ENCODE measurements at regions not wholly inside any gene's neighbourhood (a gene's known extent, or its start where the extent isn't known, plus 50 kb on each side); places are given as distances from the start of the nearest gene placed in this dataset.
A peak's percentile ranks its signal among the peaks of the same experiment; 100 is the strongest.

DNA sequence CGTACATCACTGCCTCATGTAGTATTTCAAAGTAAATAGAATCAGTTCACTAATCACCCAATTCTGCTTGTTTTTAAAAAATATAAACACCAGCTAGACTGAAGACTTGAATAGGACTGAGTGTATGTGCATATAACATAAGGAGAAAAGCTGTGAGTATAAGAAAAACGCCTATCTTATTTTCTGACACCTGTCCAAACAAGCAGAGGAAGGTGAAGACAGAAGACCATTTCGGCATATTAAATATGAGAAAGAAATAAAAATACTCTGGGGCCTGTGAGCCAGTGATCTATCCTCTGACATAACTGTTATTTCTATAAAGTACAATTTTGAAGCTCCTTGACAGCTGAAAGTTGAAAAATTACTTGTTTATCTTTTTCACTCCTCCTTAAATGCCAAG lies 111.3 kb upstream of the EEA1 start:
- peaks cover 28% of the 10 kb centered on the region for H3K36me3 Mint-ChIP-seq (ENCODE audit: insufficient read depth, unreplicated experiment)
- no peak overlapping the region for H3K4me3 Mint-ChIP-seq (ENCODE audit: unreplicated experiment)
- Histone ChIP-seq H3K4me1 (peaks cover 46% of the 10 kb centered on the region), H3K4me3 (ENCODE audit: low read depth, low read length) (no peak overlapping the region), H3K9me3 (peaks cover 22% of the 10 kb centered on the region), H3K27me3 (replicated peaks; ENCODE audit: control insufficient read depth, insufficient read depth, low read length) (no peaks in the 10 kb centered on the region), H3K36me3 (ENCODE audit: control insufficient read depth, insufficient read depth, low read length) (no peaks in the 10 kb centered on the region)
- no peak for DNase-seq
- ChIA-PET CTCF (interaction anchor here (1.1 kb wide), 1 partner anchor 87 kb away, joined by 3 read pairs; no protein-coding TSS in a partner anchor), POLR2A (interaction anchor here (1.0 kb wide), 1 partner anchor 8 kb away, joined by 3 read pairs; no protein-coding TSS in a partner anchor)
- H3K27ac Mint-ChIP-seq (ENCODE audit: unreplicated experiment) = peak overlapping the region; percentile 92
- BruUV-seq (replicated peaks) = TSS peak; percentile 69
- TF ChIP-seq, protein P1, sequence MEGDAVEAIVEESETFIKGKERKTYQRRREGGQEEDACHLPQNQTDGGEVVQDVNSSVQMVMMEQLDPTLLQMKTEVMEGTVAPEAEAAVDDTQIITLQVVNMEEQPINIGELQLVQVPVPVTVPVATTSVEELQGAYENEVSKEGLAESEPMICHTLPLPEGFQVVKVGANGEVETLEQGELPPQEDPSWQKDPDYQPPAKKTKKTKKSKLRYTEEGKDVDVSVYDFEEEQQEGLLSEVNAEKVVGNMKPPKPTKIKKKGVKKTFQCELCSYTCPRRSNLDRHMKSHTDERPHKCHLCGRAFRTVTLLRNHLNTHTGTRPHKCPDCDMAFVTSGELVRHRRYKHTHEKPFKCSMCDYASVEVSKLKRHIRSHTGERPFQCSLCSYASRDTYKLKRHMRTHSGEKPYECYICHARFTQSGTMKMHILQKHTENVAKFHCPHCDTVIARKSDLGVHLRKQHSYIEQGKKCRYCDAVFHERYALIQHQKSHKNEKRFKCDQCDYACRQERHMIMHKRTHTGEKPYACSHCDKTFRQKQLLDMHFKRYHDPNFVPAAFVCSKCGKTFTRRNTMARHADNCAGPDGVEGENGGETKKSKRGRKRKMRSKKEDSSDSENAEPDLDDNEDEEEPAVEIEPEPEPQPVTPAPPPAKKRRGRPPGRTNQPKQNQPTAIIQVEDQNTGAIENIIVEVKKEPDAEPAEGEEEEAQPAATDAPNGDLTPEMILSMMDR (IDR thresholded peaks at IDR 0.05; ENCODE audit: insufficient read depth in 1 of 2, low read depth in 1 of 2, low read length in 1 of 2, severe bottlenecking in 1 of 2, unreplicated experiment in 1 of 2) = no peak
- H3K27me3 Mint-ChIP-seq (ENCODE audit: insufficient read depth, unreplicated experiment) = no peaks in the 10 kb centered on the region
- H3K9me3 Mint-ChIP-seq (ENCODE audit: unreplicated experiment) = peaks cover 8% of the 10 kb centered on the region
- peaks cover 51% of the 10 kb centered on the region for H3K4me1 Mint-ChIP-seq (ENCODE audit: low read depth, unreplicated experiment)
- intact Hi-C loops (cut with micrococcal nuclease; ENCODE audit: unreplicated experiment) = loop anchor here (5.0 kb wide), 1 partner anchor 272 kb away; no protein-coding TSS in a partner anchor

DNA sequence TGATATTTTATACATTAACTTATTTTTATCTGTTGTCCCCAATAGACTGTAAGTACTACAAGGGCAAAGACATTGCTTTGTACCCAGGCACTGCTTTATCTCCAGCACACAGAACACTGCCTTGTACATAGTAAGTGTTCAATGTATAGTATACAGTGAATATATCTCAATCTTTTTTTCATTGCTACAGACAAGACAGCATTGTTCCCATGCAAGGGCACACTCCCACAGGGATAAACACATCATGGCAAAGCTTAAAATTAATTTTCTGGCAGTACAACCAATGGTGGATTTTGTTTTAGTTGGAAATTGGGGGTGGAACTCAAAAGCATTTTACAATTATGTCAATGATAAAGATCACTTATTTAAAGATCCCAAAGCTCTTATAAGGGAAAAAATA lies 112.3 kb upstream of the EEA1 start:
- Mint-ChIP-seq H3K9me3 (ENCODE audit: unreplicated experiment) (peaks cover 15% of the 10 kb centered on the region), H3K27me3 (ENCODE audit: insufficient read depth, unreplicated experiment) (no peaks in the 10 kb centered on the region), H3K36me3 (ENCODE audit: insufficient read depth, unreplicated experiment) (peaks cover 34% of the 10 kb centered on the region), H3K4me3 (ENCODE audit: unreplicated experiment) (no peak overlapping the region), H3K4me1 (ENCODE audit: low read depth, unreplicated experiment) (peaks cover 51% of the 10 kb centered on the region), H3K27ac (ENCODE audit: unreplicated experiment) (peak overlapping the region; percentile 74)
- H3K9me3 ChIP-seq = peaks cover 22% of the 10 kb centered on the region
- no peaks in the 10 kb centered on the region for H3K27me3 ChIP-seq (replicated peaks; ENCODE audit: control insufficient read depth, insufficient read depth, low read length)
- intact Hi-C loops (cut with micrococcal nuclease; ENCODE audit: unreplicated experiment) = loop anchor here (5.0 kb wide), 1 partner anchor 271 kb away; no protein-coding TSS in a partner anchor
- no TSS peak for BruUV-seq (replicated peaks)
- no peaks in the 10 kb centered on the region for H3K36me3 ChIP-seq (ENCODE audit: control insufficient read depth, insufficient read depth, low read length)
- POLR2A ChIA-PET = no interaction called here
- peaks cover 46% of the 10 kb centered on the region for H3K4me1 ChIP-seq
- TF ChIP-seq, protein P1 (IDR thresholded peaks at IDR 0.05; ENCODE audit: insufficient read depth in 1 of 2, low read depth in 1 of 2, low read length in 1 of 2, severe bottlenecking in 1 of 2, unreplicated experiment in 1 of 2) = no peak
- no peak for DNase-seq
- CTCF ChIA-PET = interaction anchor here (1.1 kb wide), 1 partner anchor 54 kb away, joined by 12 read pairs; no protein-coding TSS in a partner anchor
- H3K4me3 ChIP-seq (ENCODE audit: low read depth, low read length) = no peak overlapping the region

- POLR2A ChIA-PET = interaction anchor here (0.6 to 1.0 kb wide), 3 partner anchors 22 to 273 kb away, joined by 3 to 13 read pairs (median 5); no protein-coding TSS in a partner anchor
- BruUV-seq (replicated peaks) = no TSS peak
Observed at GRCh38 chr12:93042283-93042682, 113.2 kb upstream of the EEA1 start.

More at GRCh38 chr12:93042283-93042682, 113.2 kb upstream of the EEA1 start:
- peak; percentile 72 to 84 for DNase-seq
- Mint-ChIP-seq H3K9me3 (ENCODE audit: unreplicated experiment) (peaks cover 10% of the 10 kb centered on the region), H3K27ac (ENCODE audit: unreplicated experiment) (peak overlapping the region; percentile 87), H3K27me3 (ENCODE audit: insufficient read depth, unreplicated experiment) (no peaks in the 10 kb centered on the region), H3K36me3 (ENCODE audit: insufficient read depth, unreplicated experiment) (peaks cover 33% of the 10 kb centered on the region), H3K4me3 (ENCODE audit: unreplicated experiment) (peak overlapping the region; percentile 37), H3K4me1 (ENCODE audit: low read depth, unreplicated experiment) (peaks cover 51% of the 10 kb centered on the region)
- Histone ChIP-seq H3K36me3 (ENCODE audit: control insufficient read depth, insufficient read depth, low read length) (no peaks in the 10 kb centered on the region), H3K4me3 (ENCODE audit: low read depth, low read length) (no peak overlapping the region), H3K9me3 (peaks cover 17% of the 10 kb centered on the region), H3K4me1 (peaks cover 46% of the 10 kb centered on the region), H3K27me3 (replicated peaks; ENCODE audit: control insufficient read depth, insufficient read depth, low read length) (no peaks in the 10 kb centered on the region)
- CTCF ChIA-PET = interaction anchor here (0.6 to 1.2 kb wide), 9 partner anchors 17 to 329 kb away, joined by 3 to 12 read pairs (median 4); no protein-coding TSS in a partner anchor
- TF ChIP-seq, protein P1 (IDR thresholded peaks at IDR 0.05; ENCODE audit: insufficient read depth in 1 of 2, low read depth in 1 of 2, low read length in 1 of 2, severe bottlenecking in 1 of 2, unreplicated experiment in 1 of 2) = no peak
- intact Hi-C loops (cut with micrococcal nuclease; ENCODE audit: unreplicated experiment) = loop anchor here (1.0 to 5.0 kb wide), 7 partner anchors 22 to 270 kb away; no protein-coding TSS in a partner anchor

Measured in Caco-2 (cell line).